ENCODE measurements at regions not wholly inside any gene's neighbourhood (a gene's known extent, or its start where the extent isn't known, plus 50 kb on each side); places are given as distances from the start of the nearest gene placed in this dataset.

GRCh38 chr3:110550511-110550910, 521.1 kb upstream of the NECTIN3 start:
- Histone ChIP-seq H3K4me3 (ENCODE audit: low read length) (no peak overlapping the region), H3K9me3 (ENCODE audit: control insufficient read depth, low read length) (no peaks in the 10 kb centered on the region), H3K4me1 (ENCODE audit: control insufficient read depth, insufficient read depth, low read length) (no peaks in the 10 kb centered on the region), H3K27me3 (ENCODE audit: control insufficient read depth, insufficient read depth) (no peaks in the 10 kb centered on the region), H3K27ac (ENCODE audit: low read length) (no peak overlapping the region)
- WGBS: 24% methylated on average over 5 of the region's 5 CpGs
- ATAC-seq (no peak), DNase-seq (no peak)
- intact Hi-C loops (cut with DNase I): no loop called here

- ATAC-seq: no peak
- Histone ChIP-seq H3K27me3 (ENCODE audit: control insufficient read depth, insufficient read depth) (no peaks in the 10 kb centered on the region), H3K9me3 (ENCODE audit: control insufficient read depth, low read length) (no peaks in the 10 kb centered on the region), H3K4me3 (ENCODE audit: low read length) (no peak overlapping the region), H3K4me1 (ENCODE audit: control insufficient read depth, insufficient read depth, low read length) (no peaks in the 10 kb centered on the region), H3K27ac (ENCODE audit: low read length) (no peak overlapping the region)
- 83% methylated on average over 1 of the region's 1 CpG for WGBS
- intact Hi-C loops (cut with DNase I): no loop called here
- no peak for DNase-seq
Observed at GRCh38 chr3:110562621-110563020, 509.0 kb upstream of the NECTIN3 start.

GRCh38 chr3:110564674-110565073, 506.9 kb upstream of the NECTIN3 start:
- DNase-seq: no peak
- no peaks in the 10 kb centered on the region for H3K4me1 ChIP-seq (ENCODE audit: control insufficient read depth, insufficient read depth, low read length)
- no peaks in the 10 kb centered on the region for H3K27me3 ChIP-seq (ENCODE audit: control insufficient read depth, insufficient read depth)
- H3K27ac ChIP-seq (ENCODE audit: low read length): no peak overlapping the region
- H3K4me3 ChIP-seq (ENCODE audit: low read length): no peak overlapping the region
- no peak for ATAC-seq
- no peaks in the 10 kb centered on the region for H3K9me3 ChIP-seq (ENCODE audit: control insufficient read depth, low read length)
- intact Hi-C loops (cut with DNase I): no loop called here

DNA sequence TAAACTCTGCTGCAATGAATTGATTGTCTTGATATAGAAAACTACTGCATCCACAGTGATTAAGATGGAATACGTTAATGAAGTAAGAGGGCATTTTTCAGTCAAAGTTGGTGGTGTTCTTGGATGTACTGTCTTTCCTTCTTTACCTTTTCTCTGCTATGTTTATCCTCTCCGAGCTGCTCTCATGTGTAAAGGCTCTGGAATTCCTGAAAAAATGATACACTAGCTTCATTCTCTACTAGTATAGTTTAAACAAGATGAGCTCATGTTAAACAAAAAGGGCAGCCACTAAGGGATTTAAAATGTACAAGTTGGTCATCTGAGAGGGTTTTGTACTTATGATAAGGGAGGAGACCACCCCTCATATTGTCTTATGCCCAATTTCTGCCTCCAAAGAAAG, 504.6 kb upstream of the NECTIN3 start:
- Histone ChIP-seq H3K9me3 (ENCODE audit: control insufficient read depth, low read length) (no peaks in the 10 kb centered on the region), H3K4me3 (ENCODE audit: low read length) (no peak overlapping the region), H3K27me3 (ENCODE audit: control insufficient read depth, insufficient read depth) (no peaks in the 10 kb centered on the region), H3K27ac (ENCODE audit: low read length) (no peak overlapping the region), H3K4me1 (ENCODE audit: control insufficient read depth, insufficient read depth, low read length) (no peaks in the 10 kb centered on the region)
- DNase-seq: no peak
- no peak for ATAC-seq
- WGBS: 61% methylated on average over 2 of the region's 2 CpGs
- intact Hi-C loops (cut with DNase I): no loop called here

DNA sequence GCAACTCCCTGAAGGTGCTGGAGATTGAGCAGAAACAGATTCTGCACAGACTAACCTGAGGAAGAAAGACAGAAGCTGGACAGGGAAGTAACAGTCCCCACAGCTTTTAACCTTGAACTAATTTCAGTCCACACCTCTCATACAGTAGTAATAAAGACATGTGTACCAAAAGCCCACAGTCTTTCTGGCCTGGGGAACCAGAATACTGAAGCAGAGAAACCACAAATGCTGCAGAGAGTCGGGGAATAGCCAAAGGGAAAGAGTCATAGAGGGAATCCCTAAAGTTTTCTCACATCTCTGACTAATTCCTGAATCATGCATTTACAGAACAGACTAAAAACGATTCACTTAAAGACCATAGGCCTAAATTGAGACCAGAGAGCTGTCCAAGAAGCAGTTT, 503.4 kb upstream of the NECTIN3 start:
- ATAC-seq (no peak), DNase-seq (no peak)
- WGBS: 42% methylated on average over 2 of the region's 2 CpGs
- intact Hi-C loops (cut with DNase I): no loop called here
- no peaks in the 10 kb centered on the region for H3K4me1 ChIP-seq (ENCODE audit: control insufficient read depth, insufficient read depth, low read length)
- no peak overlapping the region for H3K4me3 ChIP-seq (ENCODE audit: low read length)
- no peaks in the 10 kb centered on the region for H3K27me3 ChIP-seq (ENCODE audit: control insufficient read depth, insufficient read depth)
- H3K27ac ChIP-seq (ENCODE audit: low read length): no peak overlapping the region
- H3K9me3 ChIP-seq (ENCODE audit: control insufficient read depth, low read length): no peaks in the 10 kb centered on the region

- H3K4me1 ChIP-seq (ENCODE audit: control insufficient read depth, insufficient read depth, low read length): no peaks in the 10 kb centered on the region
- ATAC-seq: no peak
- no peaks in the 10 kb centered on the region for H3K9me3 ChIP-seq (ENCODE audit: control insufficient read depth, low read length)
- intact Hi-C loops (cut with DNase I): no loop called here
- no peaks in the 10 kb centered on the region for H3K27me3 ChIP-seq (ENCODE audit: control insufficient read depth, insufficient read depth)
- WGBS: 80% methylated on average over 2 of the region's 2 CpGs
- DNase-seq: no peak
- no peak overlapping the region for H3K27ac ChIP-seq (ENCODE audit: low read length)
- H3K4me3 ChIP-seq (ENCODE audit: low read length): no peak overlapping the region
Observed at GRCh38 chr3:110569073-110569472, 502.5 kb upstream of the NECTIN3 start.

GRCh38 chr3:110575702-110576101, 495.9 kb upstream of the NECTIN3 start:
- Histone ChIP-seq H3K27ac (ENCODE audit: low read length) (no peak overlapping the region), H3K27me3 (ENCODE audit: control insufficient read depth, insufficient read depth) (no peaks in the 10 kb centered on the region), H3K4me1 (ENCODE audit: control insufficient read depth, insufficient read depth, low read length) (no peaks in the 10 kb centered on the region), H3K4me3 (ENCODE audit: low read length) (no peak overlapping the region), H3K9me3 (ENCODE audit: control insufficient read depth, low read length) (no peaks in the 10 kb centered on the region)
- DNase-seq (peak in 1 of 3 donors; percentile 2), ATAC-seq (no peak)
- 69% methylated on average over 3 of the region's 3 CpGs for WGBS
- intact Hi-C loops (cut with DNase I): no loop called here

DNA sequence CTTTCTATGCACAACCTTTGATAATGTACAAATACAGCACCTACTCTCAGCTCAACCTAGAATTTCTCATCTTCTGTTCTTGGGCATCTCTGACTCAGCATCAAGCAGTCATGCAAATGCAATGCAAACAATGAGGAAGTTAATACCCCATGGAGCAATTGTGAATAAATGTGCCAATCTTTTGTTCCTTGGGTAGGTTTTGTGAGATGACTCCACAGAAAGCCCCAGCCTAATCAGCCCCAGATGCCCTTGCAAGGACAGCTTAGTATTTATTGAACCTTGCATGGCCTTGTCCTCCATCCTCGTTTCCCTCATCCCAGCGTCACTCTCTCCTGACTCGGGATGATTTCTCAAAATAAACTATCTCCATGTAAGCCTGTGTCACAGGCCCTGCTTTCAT, 494.7 kb upstream of the NECTIN3 start:
- Histone ChIP-seq H3K9me3 (ENCODE audit: control insufficient read depth, low read length) (no peaks in the 10 kb centered on the region), H3K27ac (ENCODE audit: low read length) (no peak overlapping the region), H3K4me3 (ENCODE audit: low read length) (no peak overlapping the region), H3K27me3 (ENCODE audit: control insufficient read depth, insufficient read depth) (no peaks in the 10 kb centered on the region), H3K4me1 (ENCODE audit: control insufficient read depth, insufficient read depth, low read length) (no peaks in the 10 kb centered on the region)
- WGBS: 57% methylated on average over 3 of the region's 3 CpGs
- no peak for ATAC-seq
- intact Hi-C loops (cut with DNase I): no loop called here
- peak in 1 of 3 donors; percentile 1 for DNase-seq

- no peak overlapping the region for H3K4me3 ChIP-seq (ENCODE audit: low read length)
- no peaks in the 10 kb centered on the region for H3K4me1 ChIP-seq (ENCODE audit: control insufficient read depth, insufficient read depth, low read length)
- intact Hi-C loops (cut with DNase I): no loop called here
- WGBS: 69% methylated on average over 2 of the region's 2 CpGs
- H3K27me3 ChIP-seq (ENCODE audit: control insufficient read depth, insufficient read depth): no peaks in the 10 kb centered on the region
- DNase-seq (no peak), ATAC-seq (no peak)
- H3K9me3 ChIP-seq (ENCODE audit: control insufficient read depth, low read length): no peaks in the 10 kb centered on the region
- H3K27ac ChIP-seq (ENCODE audit: low read length): no peak overlapping the region
Observed at GRCh38 chr3:110577854-110578253, 493.8 kb upstream of the NECTIN3 start.

GRCh38 chr3:110579840-110580550, 491.6 kb upstream of the NECTIN3 start:
- Histone ChIP-seq H3K27me3 (ENCODE audit: control insufficient read depth, insufficient read depth) (no peaks in the 10 kb centered on the region), H3K4me1 (ENCODE audit: control insufficient read depth, insufficient read depth, low read length) (no peaks in the 10 kb centered on the region), H3K27ac (ENCODE audit: low read length) (no peak overlapping the region), H3K4me3 (ENCODE audit: low read length) (no peak overlapping the region), H3K9me3 (ENCODE audit: control insufficient read depth, low read length) (no peaks in the 10 kb centered on the region)
- ATAC-seq: no peak
- intact Hi-C loops (cut with DNase I): no loop called here
- DNase-seq: no peak
- 82% methylated on average over 4 of the region's 4 CpGs for WGBS

GRCh38 chr3:110583373-110583935, 488.2 kb upstream of the NECTIN3 start:
- 54% methylated on average over 3 of the region's 3 CpGs for WGBS
- ATAC-seq (no peak), DNase-seq (no peak)
- no peak overlapping the region for H3K4me3 ChIP-seq (ENCODE audit: low read length)
- H3K27ac ChIP-seq (ENCODE audit: low read length): no peak overlapping the region
- intact Hi-C loops (cut with DNase I): no loop called here
- H3K4me1 ChIP-seq (ENCODE audit: control insufficient read depth, insufficient read depth, low read length): no peaks in the 10 kb centered on the region
- H3K9me3 ChIP-seq (ENCODE audit: control insufficient read depth, low read length): no peaks in the 10 kb centered on the region
- no peaks in the 10 kb centered on the region for H3K27me3 ChIP-seq (ENCODE audit: control insufficient read depth, insufficient read depth)

DNA sequence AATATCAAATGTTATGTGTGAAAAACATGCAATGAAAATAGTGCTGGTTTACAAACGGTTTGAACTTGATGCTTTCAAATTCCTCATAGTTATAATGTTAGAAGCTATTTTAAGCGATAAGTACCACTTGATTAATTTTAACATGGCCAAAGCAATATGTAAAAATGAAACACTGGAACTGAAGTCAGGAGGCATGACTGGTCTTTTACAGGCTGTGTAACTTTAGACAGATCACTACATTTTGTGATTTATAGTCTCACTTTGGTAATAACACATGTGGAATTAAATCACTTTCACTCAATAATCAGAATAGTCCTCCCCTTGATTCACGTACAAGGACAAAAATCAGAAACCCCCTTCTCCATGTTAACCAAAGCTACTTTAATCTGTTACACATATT, 482.7 kb upstream of the NECTIN3 start:
- DNase-seq (no peak), ATAC-seq (no peak)
- Histone ChIP-seq H3K27me3 (ENCODE audit: control insufficient read depth, insufficient read depth) (no peaks in the 10 kb centered on the region), H3K27ac (ENCODE audit: low read length) (no peak overlapping the region), H3K4me1 (ENCODE audit: control insufficient read depth, insufficient read depth, low read length) (no peaks in the 10 kb centered on the region), H3K4me3 (ENCODE audit: low read length) (no peak overlapping the region), H3K9me3 (ENCODE audit: control insufficient read depth, low read length) (no peaks in the 10 kb centered on the region)
- intact Hi-C loops (cut with DNase I): no loop called here
- 51% methylated on average over 3 of the region's 3 CpGs for WGBS

Measured in right cardiac atrium (tissue), 5 donors.